ENCODE measurements at regions not wholly inside any gene's neighbourhood (a gene's known extent, or its start where the extent isn't known, plus 50 kb on each side); places are given as distances from the start of the nearest gene placed in this dataset.

DNA sequence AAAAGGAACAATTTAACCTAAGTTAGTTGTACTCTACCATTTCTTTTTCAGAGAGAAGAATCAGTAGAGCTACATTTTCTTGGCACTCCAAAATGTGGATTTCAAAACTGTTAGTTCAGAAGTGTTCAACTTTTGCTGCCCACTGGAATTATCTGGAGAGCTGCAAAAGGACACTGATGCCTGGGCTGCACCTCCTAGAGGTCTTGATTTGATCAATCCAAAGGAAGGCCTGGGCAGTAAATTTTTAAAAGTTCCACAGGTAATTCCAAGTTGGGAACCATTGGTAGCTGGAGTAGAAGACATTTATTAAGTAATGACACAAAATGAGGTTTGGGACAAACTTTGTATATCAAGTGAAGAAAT, 79.3 kb upstream of the HMCN1 start:
- TF ChIP-seq CTCF (IDR thresholded peaks at IDR 0.05) (no peak), POLR2A (IDR thresholded peaks at IDR 0.05) (no peak)
